EH (cell line): ENCODE measurements at regions not wholly inside any gene's neighbourhood (a gene's known extent, or its start where the extent isn't known, plus 50 kb on each side); places are given as distances from the start of the nearest gene placed in this dataset.
"Not testable (repeated sequence)": the region's sequence is repeated elsewhere in the genome, so short reads cannot be mapped to it uniquely, and the experiment has no call there.

Experiments
- DNase-seq: peaks from one replicate; pipeline ENCODE4 v3.0.0-alpha.2; 2015; ENCODE audit warnings: low read depth

- no peak for DNase-seq
These were observed 177.5 kb downstream of the MTCL1 start for GRCh38 chr18:8882632-8883408.

GRCh38 chr18:8883409-8883668, 178.0 kb downstream of the MTCL1 start:
- DNase-seq: no peak

GRCh38 chr18:8887877-8888276, 182.5 kb downstream of the MTCL1 start:
- DNase-seq: not testable (repeated sequence)

GRCh38 chr18:8889489-8889888, 184.1 kb downstream of the MTCL1 start:
- peak; percentile 80 for DNase-seq

GRCh38 chr18:8890503-8890902, 185.1 kb downstream of the MTCL1 start:
- DNase-seq: not testable (repeated sequence)

- peak; percentile 99 for DNase-seq
These were observed 185.7 kb downstream of the MTCL1 start for GRCh38 chr18:8890957-8891464.

GRCh38 chr18:8893221-8893620, 187.9 kb downstream of the MTCL1 start:
- no peak for DNase-seq

GRCh38 chr18:8893628-8894231, 188.4 kb downstream of the MTCL1 start:
- DNase-seq: no peak

GRCh38 chr18:8894823-8895222, 189.5 kb downstream of the MTCL1 start:
- DNase-seq: no peak

- peak; percentile 10 for DNase-seq
These were observed 190.0 kb downstream of the MTCL1 start for GRCh38 chr18:8895341-8895740.

- peak; percentile 97 for DNase-seq
These were observed 190.7 kb downstream of the MTCL1 start for GRCh38 chr18:8895987-8896619.

GRCh38 chr18:8899000-8899399, 193.6 kb downstream of the MTCL1 start:
- DNase-seq: peak; percentile 9

GRCh38 chr18:8900552-8900951, 195.2 kb downstream of the MTCL1 start:
- DNase-seq: no peak

- no peak for DNase-seq
These were observed 195.7 kb downstream of the MTCL1 start for GRCh38 chr18:8901019-8901418.

- DNase-seq: no peak
These were observed 198.2 kb upstream of the NDUFV2 start for GRCh38 chr18:8904316-8904715.

GRCh38 chr18:8908792-8909510, 193.5 kb upstream of the NDUFV2 start:
- DNase-seq: no peak

GRCh38 chr18:8910186-8910822, 192.2 kb upstream of the NDUFV2 start:
- no peak for DNase-seq

- no peak for DNase-seq
These were observed 191.7 kb upstream of the NDUFV2 start for GRCh38 chr18:8910843-8911242.

- no peak for DNase-seq
These were observed 190.8 kb upstream of the NDUFV2 start for GRCh38 chr18:8911408-8912340.

GRCh38 chr18:8912348-8913326, 189.9 kb upstream of the NDUFV2 start:
- peak; percentile 37 for DNase-seq
